CD4-positive, alpha-beta T cell treated with Interleukin-6 at 100 ng/mL for 8 hours (primary cell): ENCODE measurements at regions not wholly inside any gene's neighbourhood (a gene's known extent, or its start where the extent isn't known, plus 50 kb on each side); places are given as distances from the start of the nearest gene placed in this dataset.
"Not testable (repeated sequence)": the region's sequence is repeated elsewhere in the genome, so short reads cannot be mapped to it uniquely, and the experiment has no call there.

Source experiments
- DNase-seq: peaks from one replicate; pipeline ENCODE4 v3.0.0-alpha.2; 2020; ENCODE audit warnings: mixed read lengths, low spot score

DNA sequence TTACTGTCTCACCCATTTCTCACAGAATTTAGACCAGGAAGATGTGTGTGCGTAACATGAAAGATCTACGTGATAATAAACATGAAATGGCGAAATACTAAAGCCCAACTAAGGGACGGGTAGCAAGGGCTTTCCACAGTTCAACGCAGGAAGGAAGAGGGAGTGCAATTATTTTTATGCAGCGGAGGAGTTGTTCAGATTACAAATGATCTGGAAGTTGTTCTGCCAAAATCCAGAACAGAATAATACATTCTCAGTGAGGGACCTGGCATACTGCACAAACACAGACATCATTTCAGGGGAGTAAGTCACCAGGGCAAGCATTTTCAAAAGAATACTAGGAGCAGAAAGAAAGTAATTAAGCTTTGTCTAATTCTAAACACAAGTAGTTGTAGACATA, 133.6 kb upstream of the RAP2B start:
- DNase-seq = no peak

DNA sequence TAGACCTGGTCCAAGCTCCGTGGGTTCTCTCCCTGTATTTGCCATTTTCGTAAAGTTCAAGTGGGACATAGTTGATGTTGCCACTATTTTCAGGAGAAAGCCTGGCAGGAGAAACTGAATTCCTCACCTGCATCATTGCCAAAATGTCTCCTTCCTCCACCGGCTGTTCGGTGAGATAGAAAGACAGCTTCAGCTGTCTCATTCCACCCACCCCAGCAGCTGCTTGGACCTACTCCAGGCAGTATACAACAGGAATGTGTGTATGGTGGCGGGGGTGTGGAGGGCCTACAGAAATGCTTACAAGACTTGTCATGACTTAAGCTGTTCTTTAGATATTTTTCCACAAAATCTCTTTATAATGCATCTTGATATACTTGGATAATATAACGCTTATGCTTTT, 132.7 kb upstream of the RAP2B start:
- DNase-seq = no peak

DNA sequence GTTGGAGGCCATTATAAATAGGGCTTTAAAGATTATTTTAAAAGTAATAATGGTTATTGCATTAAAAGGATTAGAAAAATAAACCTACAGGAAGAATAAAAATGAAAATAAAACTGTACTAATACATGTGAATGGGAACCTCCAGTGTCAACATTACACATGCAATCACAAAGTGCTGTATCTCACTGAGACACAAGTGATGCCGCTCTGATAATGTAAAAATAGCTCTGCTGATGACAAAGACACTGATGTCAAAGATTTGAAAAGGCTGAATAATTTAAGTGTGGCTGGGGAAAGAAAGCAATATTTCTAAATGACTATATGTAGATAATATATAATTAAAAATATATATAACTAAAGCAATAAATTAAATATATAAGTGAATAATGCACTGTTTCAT, 129.1 kb upstream of the RAP2B start:
- DNase-seq = no peak

DNA sequence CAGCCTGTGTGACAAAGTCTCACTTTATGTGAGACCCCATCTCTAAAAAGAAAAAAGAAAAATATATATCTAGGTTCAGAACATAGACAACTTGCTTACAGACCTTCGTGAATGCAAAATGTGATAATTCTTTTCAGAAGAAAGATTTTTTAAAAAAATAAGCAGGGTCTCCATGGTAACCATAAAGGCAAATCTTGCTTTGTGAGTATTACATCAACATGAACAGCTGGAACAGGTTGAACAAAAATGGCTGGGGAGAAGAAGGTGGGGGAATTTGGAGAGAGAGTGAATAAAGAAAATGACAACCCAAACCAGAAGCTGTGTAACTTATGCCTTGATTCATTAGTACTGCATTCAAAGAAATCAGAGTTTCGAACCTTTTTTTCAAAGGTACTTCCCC, 125.2 kb upstream of the RAP2B start:
- no peak for DNase-seq

GRCh38 chr3:153038367-153038766, 123.7 kb upstream of the RAP2B start:
- no peak for DNase-seq

- DNase-seq = no peak
Measured at GRCh38 chr3:153038779-153039178, 123.2 kb upstream of the RAP2B start.

DNA sequence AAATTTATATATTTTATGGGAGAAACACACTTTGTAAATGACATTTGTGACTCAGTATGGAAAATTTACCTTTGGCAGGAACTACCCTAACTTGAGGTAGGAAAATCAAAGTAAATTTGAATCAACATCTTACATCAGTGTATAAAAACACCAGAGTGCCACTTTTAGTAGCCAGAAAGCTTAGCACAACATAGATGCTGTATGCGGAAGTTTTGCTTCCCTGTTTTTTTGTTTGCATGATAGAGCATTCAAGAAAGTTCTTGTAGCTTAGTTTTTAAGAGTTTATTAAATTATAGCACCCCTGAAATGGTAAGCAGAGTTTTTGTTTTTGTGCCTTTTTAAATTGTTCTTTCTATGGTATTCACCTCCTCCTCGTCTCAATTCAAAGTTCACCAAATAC, 120.8 kb upstream of the RAP2B start:
- DNase-seq = no peak

- DNase-seq = no peak
Measured at GRCh38 chr3:153042088-153042487, 119.9 kb upstream of the RAP2B start.

- DNase-seq = no peak
Measured at GRCh38 chr3:153043729-153044328, 118.2 kb upstream of the RAP2B start.

DNA sequence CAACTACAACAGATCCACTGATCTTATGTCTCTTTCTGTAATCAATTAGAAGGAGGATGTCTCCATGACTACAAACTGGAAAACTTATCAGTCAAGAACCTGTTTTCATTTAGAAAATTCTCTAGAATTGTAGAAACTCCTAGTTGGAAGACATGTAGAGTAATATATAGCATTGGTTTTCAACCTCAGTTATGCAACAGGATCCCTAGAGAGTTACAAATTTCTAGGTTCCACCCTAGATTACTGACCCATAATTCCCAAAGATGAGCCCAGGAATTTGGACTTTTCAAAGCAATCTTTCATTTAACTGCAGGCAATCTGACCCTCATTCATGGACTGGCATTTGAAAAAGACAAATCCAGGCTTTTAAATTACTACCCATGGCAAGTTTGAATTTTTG, 116.9 kb upstream of the RAP2B start:
- DNase-seq = no peak

GRCh38 chr3:153050978-153051377, 111.0 kb upstream of the RAP2B start:
- DNase-seq = no peak

DNA sequence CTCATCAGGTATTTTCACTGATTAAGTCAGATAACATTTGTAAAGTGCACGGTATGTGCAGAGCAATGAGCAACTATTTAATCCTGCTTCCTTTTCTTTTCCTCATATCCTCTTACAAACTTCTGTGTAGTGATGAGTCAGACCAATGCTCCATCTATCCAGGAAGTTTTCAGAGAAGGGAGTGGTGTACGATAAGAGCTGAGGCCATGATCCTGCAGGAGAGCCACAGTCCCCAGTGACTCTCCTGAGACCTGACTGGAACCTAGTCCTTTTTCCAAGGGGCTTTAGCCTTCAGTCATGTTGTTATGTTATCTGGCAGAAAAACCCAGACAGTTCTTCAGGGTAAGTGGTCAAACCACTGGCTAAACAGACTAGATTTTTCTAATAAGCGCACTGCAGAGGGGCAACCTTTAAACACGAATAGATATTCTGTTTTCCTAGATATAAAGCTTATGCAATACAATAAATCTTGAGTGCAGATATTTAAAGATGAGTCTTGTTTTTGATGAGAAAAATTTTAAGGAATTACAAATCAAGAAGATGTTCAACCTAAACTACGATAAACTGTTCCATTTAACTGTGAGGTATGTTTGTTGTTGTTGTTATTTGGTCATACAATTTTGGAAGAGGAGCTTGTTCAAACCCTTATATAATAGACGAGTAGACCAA, 110.5 kb upstream of the RAP2B start:
- no peak for DNase-seq

GRCh38 chr3:153052096-153052460, 109.9 kb upstream of the RAP2B start:
- DNase-seq = no peak

DNA sequence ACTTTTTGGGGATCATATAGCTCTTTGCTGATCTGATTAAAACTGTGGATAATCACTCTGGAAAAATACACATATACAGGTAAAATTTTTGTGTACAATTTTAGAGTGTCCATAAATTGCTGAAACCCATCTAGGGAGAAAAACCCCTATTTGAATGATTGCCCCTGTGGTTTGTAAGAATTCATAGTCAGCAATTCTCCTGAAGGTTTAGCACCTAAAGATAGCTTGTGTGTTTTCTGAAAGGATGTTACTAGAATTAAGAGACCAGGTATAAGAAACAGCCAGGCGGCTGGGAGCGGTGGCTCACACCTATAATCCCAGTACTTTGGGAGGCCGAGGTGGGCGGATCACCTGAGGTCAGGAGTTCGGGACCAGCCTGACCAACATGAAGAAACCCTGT, 106.8 kb upstream of the RAP2B start:
- DNase-seq = no peak

GRCh38 chr3:153055779-153056178, 106.2 kb upstream of the RAP2B start:
- no peak for DNase-seq

GRCh38 chr3:153058031-153058688, 103.9 kb upstream of the RAP2B start:
- not testable (repeated sequence) for DNase-seq

- no peak for DNase-seq
Measured at GRCh38 chr3:153060346-153060745, 101.7 kb upstream of the RAP2B start.

DNA sequence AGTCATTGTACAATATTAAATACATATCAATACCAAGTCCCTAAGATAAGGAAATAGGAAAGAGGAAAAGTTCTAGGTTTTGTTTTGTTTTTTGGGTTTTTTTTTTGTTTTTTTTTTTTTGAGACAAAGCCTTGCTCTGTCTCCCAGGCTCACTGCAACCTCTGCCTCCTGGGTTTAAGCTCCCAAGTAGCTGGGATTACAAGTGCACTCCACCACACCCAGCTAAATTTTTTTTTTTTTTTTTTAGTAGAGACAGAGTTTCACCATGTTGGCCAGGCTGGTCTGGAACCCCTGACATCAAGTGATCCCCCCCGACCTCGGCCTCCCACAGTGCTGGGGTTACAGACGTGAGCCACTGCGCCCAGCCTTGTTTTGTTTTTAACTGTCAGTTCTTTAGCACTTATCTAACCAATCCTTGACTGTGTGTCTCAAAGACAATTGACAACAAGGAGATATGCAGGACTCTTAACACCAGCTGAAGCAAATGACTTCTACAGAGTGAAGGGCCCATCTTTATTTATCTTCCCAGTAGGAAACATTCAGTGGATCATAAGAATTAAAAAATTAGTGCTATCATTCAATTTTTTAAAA, 100.0 kb upstream of the RAP2B start:
- no peak for DNase-seq

GRCh38 chr3:153063337-153063736, 98.7 kb upstream of the RAP2B start:
- no peak for DNase-seq

DNA sequence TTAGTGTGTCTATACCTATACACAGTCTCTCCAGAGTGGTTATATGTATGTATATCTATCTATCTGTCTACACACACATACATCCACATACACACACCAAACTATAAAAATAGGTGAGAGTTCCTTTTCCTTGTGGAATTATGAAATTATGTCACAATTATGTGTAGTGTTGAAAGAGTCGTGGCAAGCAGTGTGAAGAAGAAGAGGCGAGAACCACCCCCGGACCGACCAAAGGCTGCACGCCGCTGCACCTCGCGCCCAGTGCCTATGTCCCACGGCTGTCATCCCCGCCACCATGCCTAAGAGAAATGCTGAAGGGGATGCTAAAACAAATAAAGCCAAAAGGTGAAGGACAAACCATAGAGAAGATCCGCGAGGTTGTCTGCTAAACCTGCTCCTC, 95.0 kb upstream of the RAP2B start:
- no peak for DNase-seq

DNA sequence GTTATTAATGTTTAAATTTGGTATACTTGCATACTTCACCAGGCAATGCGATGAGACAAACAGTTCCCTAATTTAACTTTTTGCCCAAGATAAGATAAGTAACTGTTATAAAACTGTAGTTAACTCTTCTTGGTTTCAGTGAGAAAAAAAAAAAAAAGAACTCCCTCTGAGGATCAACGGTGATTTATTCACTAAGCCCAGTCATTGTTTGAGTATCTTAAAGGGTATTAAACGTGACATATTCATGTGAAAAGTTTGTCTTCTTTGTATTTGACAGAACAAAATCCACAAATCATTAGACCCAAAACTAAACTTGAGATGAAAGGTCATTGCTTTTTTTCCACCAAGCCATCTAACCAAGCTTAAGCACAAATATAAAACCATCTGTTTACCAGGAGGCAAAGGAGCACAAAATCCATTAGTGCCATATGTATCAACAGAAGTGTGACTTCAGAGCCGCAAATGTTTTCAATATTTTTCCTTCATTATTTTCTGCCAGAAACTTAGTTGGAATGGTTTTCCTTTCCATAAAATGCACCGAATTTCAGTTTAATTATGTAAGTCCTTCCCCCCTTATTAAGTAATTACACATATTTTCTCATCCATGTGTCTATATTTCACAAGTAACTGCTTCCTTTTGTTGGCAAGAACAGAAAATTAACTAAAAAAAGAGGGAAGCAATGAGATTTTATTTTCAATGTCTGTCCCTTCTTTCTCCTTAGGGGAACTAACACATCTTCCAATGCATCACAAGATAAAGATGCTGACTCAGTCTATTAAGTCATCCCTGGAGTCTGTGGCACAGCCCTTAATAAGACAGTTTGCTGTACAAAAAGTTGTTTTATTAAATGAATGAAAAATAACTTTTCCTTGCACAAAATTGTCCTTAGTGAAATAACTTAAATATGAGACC, 92.2 kb upstream of the RAP2B start:
- no peak for DNase-seq

DNA sequence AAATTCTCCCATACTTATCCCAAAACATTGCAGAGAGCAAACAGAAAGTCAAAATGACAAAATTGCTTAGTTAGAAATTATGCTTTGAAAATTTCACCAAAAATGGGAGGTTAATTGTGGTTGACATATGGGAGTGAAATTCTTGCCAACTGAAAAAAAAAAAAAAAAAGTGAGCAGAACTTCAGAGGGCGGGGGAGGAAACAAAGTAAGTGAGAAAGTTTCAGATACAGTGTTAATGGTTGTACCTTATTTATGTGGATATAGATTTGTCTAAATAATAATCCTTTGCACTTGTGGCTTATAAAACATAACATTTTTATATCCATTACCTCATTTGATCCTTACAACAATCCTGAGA, 91.5 kb upstream of the RAP2B start:
- DNase-seq = no peak
